HCT116 (cell line): ENCODE measurements at regions not wholly inside any gene's neighbourhood (a gene's known extent, or its start where the extent isn't known, plus 50 kb on each side); places are given as distances from the start of the nearest gene placed in this dataset.

Experiments used
- ATAC-seq: fragments of 200-7000 bp; cut with Tn5 transposase; 2 replicates; pipeline ENCODE4 v1.9.1; 2020; ENCODE audit warnings: mild to moderate bottlenecking, moderate library complexity
- BruUV-seq: library from RNA; stranded (reverse); fragments of 400-500 nt; replicated peaks from 2 replicates; lab custom pipeline; 2021; lab: Mats Ljungman, UMichigan
- CTCF ChIA-PET: fragments of 300-600 bp; sonication (Branson Sonifier 250); formaldehyde crosslinking; loops from one replicate; lab custom pipeline; 2021; ENCODE audit warnings: antibody characterized with exemption; lab: Charles Lee
- POLR2A ChIA-PET: fragments of 300-600, 350-600 bp; sonication (Branson Sonifier 250); formaldehyde crosslinking; loops from one replicate; lab custom pipeline; 2021; ENCODE audit warnings: antibody characterized with exemption; lab: Charles Lee
- RAD21 ChIA-PET, 2 experiments: fragments of 300-600 bp; sonication (Branson Sonifier 250); formaldehyde crosslinking; loops; one replicate each; lab custom pipeline; 2023; ENCODE audit warnings: low total read pairs in 2 of 2; ENCODE audit not compliant: uncharacterized antibody in 2 of 2, unreplicated experiment in 2 of 2, low non-redundant PET in 1 of 2; lab: Charles Lee
- DNase-seq: peaks from one replicate; pipeline ENCODE4 v3.0.0-alpha.2; 2010; ENCODE audit warnings: low read depth, low spot score
- H2AFZ ChIP-seq: fragments of 200-600 bp; shearing (Covaris generic), sonication (generic); 2 replicates; pipeline ENCODE4 v1.6.1; 2017; ENCODE audit warnings: low read depth, mixed run types, mixed read lengths, antibody characterized with exemption, low read length; ENCODE audit not compliant: poor library complexity, severe bottlenecking
- H3K27ac ChIP-seq: 2 replicates; pipeline ENCODE4 v1.5.1; 2012; ENCODE audit warnings: low read depth, low read length
- H3K27me3 ChIP-seq: fragments of 200-600 bp; sonication (generic); 2 replicates; pipeline ENCODE4 v1.6.1; 2016; ENCODE audit warnings: mixed run types, low read length, mixed read lengths; ENCODE audit not compliant: insufficient read depth
- H3K36me3 ChIP-seq, 2 experiments: fragments of 200-500 bp in 1 of 2; fragments of 200-600 bp in 1 of 2; sonication (Bioruptor generic) in 1 of 2; sonication (generic) in 1 of 2; 2 replicates each; pipeline versions ENCODE4 v1.5.1 to v1.6.1; 2014 to 2016; ENCODE audit warnings: low read length in 2 of 2, inconsistent platforms in 1 of 2, mixed read lengths in 1 of 2, mixed run types in 1 of 2; ENCODE audit not compliant: insufficient read depth in 2 of 2, control insufficient read depth in 1 of 2
- H3K4me1 ChIP-seq, 2 experiments: fragments of 200-600 bp in 1 of 2; sonication (generic) in 1 of 2; 2 replicates each; pipeline versions ENCODE4 v1.5.1 to v1.6.1; 2012 to 2017; ENCODE audit warnings: low read length in 2 of 2, inconsistent platforms in 1 of 2, mild to moderate bottlenecking in 1 of 2, mixed read lengths in 1 of 2, mixed run types in 1 of 2, moderate library complexity in 1 of 2; ENCODE audit not compliant: insufficient read depth in 2 of 2, control insufficient read depth in 1 of 2
- H3K4me2 ChIP-seq: fragments of 200-600 bp; sonication (generic); 2 replicates; pipeline ENCODE4 v1.6.1; 2017; ENCODE audit warnings: mixed run types, low read length, mixed read lengths
- H3K4me3 ChIP-seq, 2 experiments: fragments of 200-600 bp in 1 of 2; sonication (generic) in 1 of 2; replicated peaks in 1 of 2; 2 replicates each; pipeline ENCODE4 v1.5.1; 2011 to 2016; ENCODE audit warnings: low read length in 2 of 2, control low read depth in 1 of 2, low read depth in 1 of 2, mild to moderate bottlenecking in 1 of 2, mixed read lengths in 1 of 2, mixed run types in 1 of 2
- H3K79me2 ChIP-seq: fragments of 200-600 bp; sonication (generic); 2 replicates; pipeline ENCODE4 v1.6.1; 2017; ENCODE audit warnings: mild to moderate bottlenecking, mixed run types, low read length, moderate library complexity, mixed read lengths; ENCODE audit not compliant: insufficient read depth
- H3K9ac ChIP-seq: fragments of 200-600 bp; sonication (generic); 2 replicates; pipeline ENCODE4 v1.6.1; 2016; ENCODE audit warnings: low read length, mixed read lengths
- H3K9me2 ChIP-seq: fragments of 200-600 bp; sonication (generic), shearing (Covaris generic); 2 replicates; pipeline ENCODE4 v1.6.1; 2017; ENCODE audit warnings: mixed run types, mild to moderate bottlenecking, moderate library complexity; ENCODE audit not compliant: insufficient read depth
- H3K9me3 ChIP-seq, 2 experiments: fragments of 200-500 bp in 1 of 2; fragments of 200-600 bp in 1 of 2; sonication (Bioruptor generic) in 1 of 2; sonication (generic) in 1 of 2; 2 replicates each; pipeline ENCODE4 v1.6.1; 2014 to 2017; ENCODE audit warnings: low read length in 2 of 2, mixed read lengths in 2 of 2, inconsistent platforms in 1 of 2, low read depth in 1 of 2, mild to moderate bottlenecking in 1 of 2, mixed run types in 1 of 2, moderate library complexity in 1 of 2; ENCODE audit not compliant: control insufficient read depth in 1 of 2, insufficient read depth in 1 of 2
- H4K20me1 ChIP-seq: fragments of 200-600 bp; sonication (generic), shearing (Covaris generic); 2 replicates; pipeline ENCODE4 v1.6.1; 2017; ENCODE audit warnings: mixed run types, mild to moderate bottlenecking, moderate library complexity; ENCODE audit not compliant: insufficient read depth
- CBX3 ChIP-seq: IDR thresholded peaks from 2 replicates; pipeline ENCODE4 v1.6.1; 2012; ENCODE audit warnings: low read depth
- CEBPB ChIP-seq: IDR thresholded peaks from 2 replicates; pipeline ENCODE4 v1.6.1; 2012; ENCODE audit warnings: low read depth
- EGR1 ChIP-seq: IDR thresholded peaks from 2 replicates; pipeline ENCODE4 v1.6.1; 2012; ENCODE audit warnings: low read depth
- EZH2 ChIP-seq: fragments of 200-600 bp; sonication (generic); IDR thresholded peaks from 2 replicates; pipeline ENCODE4 v1.6.1; 2017; ENCODE audit warnings: antibody characterized with exemption, mixed run types
- EZH2phosphoT487 ChIP-seq: fragments of 200-600 bp; IDR thresholded peaks from 2 replicates; pipeline ENCODE4 v1.6.1; 2018; ENCODE audit warnings: antibody characterized with exemption, borderline replicate concordance
- POLR2A ChIP-seq: IDR thresholded peaks from 2 replicates; pipeline ENCODE4 v1.7.0; 2011; ENCODE audit warnings: borderline replicate concordance; ENCODE audit not compliant: insufficient read depth, insufficient read length; ENCODE audit errors: extremely low read depth
- SRF ChIP-seq: IDR thresholded peaks from 2 replicates; pipeline ENCODE4 v1.6.1; 2012; ENCODE audit warnings: low read depth
- ZNF274 ChIP-seq: fragments of 200-500 bp; sonication (Bioruptor generic); IDR thresholded peaks from 2 replicates; pipeline ENCODE4 v1.6.1; 2014; ENCODE audit warnings: mild to moderate bottlenecking, low read depth, low read length, inconsistent platforms
- intact Hi-C: fragments of 100-400 bp; cut with micrococcal nuclease; formaldehyde crosslinking; loops from 2 replicates; pipeline ENCODE4 v1.10.0; 2022
- TF ChIP-seq, protein P1 (sequence below): IDR thresholded peaks from 2 replicates; pipeline ENCODE4 v1.6.1; 2011; ENCODE audit warnings: mild to moderate bottlenecking, low read length, moderate library complexity; ENCODE audit not compliant: insufficient replicate concordance; ENCODE audit errors: extremely low read depth
- TF ChIP-seq, protein P2 (sequence below): IDR thresholded peaks from 2 replicates; pipeline ENCODE4 v1.6.1; 2012; ENCODE audit warnings: low read depth
- TF ChIP-seq, protein P3 (sequence below), 3 experiments: fragments of 200-600 bp in 1 of 3; sonication (generic) in 1 of 3; IDR thresholded peaks in 2 of 3; conservative IDR thresholded peaks in 1 of 3; 2 replicates each; pipeline ENCODE4 v1.5.1; 2012 to 2017; ENCODE audit warnings: low read depth in 2 of 3, low read length in 2 of 3, antibody characterized with exemption in 1 of 3, borderline replicate concordance in 1 of 3, control low read depth in 1 of 3, mild to moderate bottlenecking in 1 of 3, mixed read lengths in 1 of 3, mixed run types in 1 of 3, moderate library complexity in 1 of 3; ENCODE audit not compliant: insufficient read depth in 1 of 3
- TF ChIP-seq, protein P4 (sequence below): IDR thresholded peaks from 2 replicates; pipeline ENCODE4 v1.6.1; 2012

DNA sequence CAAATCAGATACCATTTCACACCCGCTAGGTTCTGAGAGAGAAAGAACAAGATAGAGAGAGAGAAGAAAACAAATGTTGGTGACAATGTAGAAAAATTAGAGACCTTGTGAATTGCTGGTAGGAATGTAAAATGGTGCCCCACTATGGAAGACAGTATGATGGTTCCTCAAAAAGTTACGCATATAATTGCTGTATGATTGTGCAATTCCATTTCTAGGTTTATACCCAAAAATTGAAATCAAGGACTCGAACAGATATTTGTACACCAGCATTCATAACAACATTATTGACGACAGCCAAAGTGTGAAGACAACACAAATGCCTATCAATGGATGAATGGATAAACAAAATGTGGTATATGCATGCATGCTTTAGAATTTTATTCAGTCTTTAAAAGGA is 74.5 kb upstream of the MAP3K1 start:
- Histone ChIP-seq H3K4me2 (no peak overlapping the region), H3K27me3 (no peaks in the 10 kb centered on the region), H3K36me3 (no peaks in the 10 kb centered on the region), H2AFZ (no peak overlapping the region), H4K20me1 (no peaks in the 10 kb centered on the region), H3K9me3 (no peaks in the 10 kb centered on the region), H3K79me2 (no peaks in the 10 kb centered on the region), H3K4me3 (no peak overlapping the region), H3K4me1 (no peaks in the 10 kb centered on the region), H3K27ac (no peak overlapping the region), H3K9ac (no peak overlapping the region), H3K9me2 (no peaks in the 10 kb centered on the region; the same call in 1 of the 2 replicates)
- DNase-seq (no peak), ATAC-seq (no peak)
- ChIA-PET POLR2A (no interaction called here), CTCF (no interaction called here)
- intact Hi-C loops, result no loop called here
- no TSS peak for BruUV-seq
- TF ChIP-seq CEBPB (no peak), EZH2 (no peak), EGR1 (no peak), POLR2A (no peak), ZNF274 (no peak), SRF (no peak), CBX3 (no peak), EZH2phosphoT487 (no peak)
- TF ChIP-seq, protein P1, sequence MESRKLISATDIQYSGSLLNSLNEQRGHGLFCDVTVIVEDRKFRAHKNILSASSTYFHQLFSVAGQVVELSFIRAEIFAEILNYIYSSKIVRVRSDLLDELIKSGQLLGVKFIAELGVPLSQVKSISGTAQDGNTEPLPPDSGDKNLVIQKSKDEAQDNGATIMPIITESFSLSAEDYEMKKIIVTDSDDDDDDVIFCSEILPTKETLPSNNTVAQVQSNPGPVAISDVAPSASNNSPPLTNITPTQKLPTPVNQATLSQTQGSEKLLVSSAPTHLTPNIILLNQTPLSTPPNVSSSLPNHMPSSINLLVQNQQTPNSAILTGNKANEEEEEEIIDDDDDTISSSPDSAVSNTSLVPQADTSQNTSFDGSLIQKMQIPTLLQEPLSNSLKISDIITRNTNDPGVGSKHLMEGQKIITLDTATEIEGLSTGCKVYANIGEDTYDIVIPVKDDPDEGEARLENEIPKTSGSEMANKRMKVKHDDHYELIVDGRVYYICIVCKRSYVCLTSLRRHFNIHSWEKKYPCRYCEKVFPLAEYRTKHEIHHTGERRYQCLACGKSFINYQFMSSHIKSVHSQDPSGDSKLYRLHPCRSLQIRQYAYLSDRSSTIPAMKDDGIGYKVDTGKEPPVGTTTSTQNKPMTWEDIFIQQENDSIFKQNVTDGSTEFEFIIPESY, result no peak
- TF ChIP-seq, protein P2, sequence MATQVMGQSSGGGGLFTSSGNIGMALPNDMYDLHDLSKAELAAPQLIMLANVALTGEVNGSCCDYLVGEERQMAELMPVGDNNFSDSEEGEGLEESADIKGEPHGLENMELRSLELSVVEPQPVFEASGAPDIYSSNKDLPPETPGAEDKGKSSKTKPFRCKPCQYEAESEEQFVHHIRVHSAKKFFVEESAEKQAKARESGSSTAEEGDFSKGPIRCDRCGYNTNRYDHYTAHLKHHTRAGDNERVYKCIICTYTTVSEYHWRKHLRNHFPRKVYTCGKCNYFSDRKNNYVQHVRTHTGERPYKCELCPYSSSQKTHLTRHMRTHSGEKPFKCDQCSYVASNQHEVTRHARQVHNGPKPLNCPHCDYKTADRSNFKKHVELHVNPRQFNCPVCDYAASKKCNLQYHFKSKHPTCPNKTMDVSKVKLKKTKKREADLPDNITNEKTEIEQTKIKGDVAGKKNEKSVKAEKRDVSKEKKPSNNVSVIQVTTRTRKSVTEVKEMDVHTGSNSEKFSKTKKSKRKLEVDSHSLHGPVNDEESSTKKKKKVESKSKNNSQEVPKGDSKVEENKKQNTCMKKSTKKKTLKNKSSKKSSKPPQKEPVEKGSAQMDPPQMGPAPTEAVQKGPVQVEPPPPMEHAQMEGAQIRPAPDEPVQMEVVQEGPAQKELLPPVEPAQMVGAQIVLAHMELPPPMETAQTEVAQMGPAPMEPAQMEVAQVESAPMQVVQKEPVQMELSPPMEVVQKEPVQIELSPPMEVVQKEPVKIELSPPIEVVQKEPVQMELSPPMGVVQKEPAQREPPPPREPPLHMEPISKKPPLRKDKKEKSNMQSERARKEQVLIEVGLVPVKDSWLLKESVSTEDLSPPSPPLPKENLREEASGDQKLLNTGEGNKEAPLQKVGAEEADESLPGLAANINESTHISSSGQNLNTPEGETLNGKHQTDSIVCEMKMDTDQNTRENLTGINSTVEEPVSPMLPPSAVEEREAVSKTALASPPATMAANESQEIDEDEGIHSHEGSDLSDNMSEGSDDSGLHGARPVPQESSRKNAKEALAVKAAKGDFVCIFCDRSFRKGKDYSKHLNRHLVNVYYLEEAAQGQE, result no peak
- TF ChIP-seq, protein P3, sequence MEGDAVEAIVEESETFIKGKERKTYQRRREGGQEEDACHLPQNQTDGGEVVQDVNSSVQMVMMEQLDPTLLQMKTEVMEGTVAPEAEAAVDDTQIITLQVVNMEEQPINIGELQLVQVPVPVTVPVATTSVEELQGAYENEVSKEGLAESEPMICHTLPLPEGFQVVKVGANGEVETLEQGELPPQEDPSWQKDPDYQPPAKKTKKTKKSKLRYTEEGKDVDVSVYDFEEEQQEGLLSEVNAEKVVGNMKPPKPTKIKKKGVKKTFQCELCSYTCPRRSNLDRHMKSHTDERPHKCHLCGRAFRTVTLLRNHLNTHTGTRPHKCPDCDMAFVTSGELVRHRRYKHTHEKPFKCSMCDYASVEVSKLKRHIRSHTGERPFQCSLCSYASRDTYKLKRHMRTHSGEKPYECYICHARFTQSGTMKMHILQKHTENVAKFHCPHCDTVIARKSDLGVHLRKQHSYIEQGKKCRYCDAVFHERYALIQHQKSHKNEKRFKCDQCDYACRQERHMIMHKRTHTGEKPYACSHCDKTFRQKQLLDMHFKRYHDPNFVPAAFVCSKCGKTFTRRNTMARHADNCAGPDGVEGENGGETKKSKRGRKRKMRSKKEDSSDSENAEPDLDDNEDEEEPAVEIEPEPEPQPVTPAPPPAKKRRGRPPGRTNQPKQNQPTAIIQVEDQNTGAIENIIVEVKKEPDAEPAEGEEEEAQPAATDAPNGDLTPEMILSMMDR (IDR thresholded peaks at IDR 0.05 in 2 of 3, conservative IDR thresholded peaks at IDR 0.05 in 1 of 3; ENCODE audit: borderline replicate concordance in 1 of 3, insufficient read depth in 1 of 3, low read depth in 2 of 3, low read length in 2 of 3), result no peak
- TF ChIP-seq, protein P4, sequence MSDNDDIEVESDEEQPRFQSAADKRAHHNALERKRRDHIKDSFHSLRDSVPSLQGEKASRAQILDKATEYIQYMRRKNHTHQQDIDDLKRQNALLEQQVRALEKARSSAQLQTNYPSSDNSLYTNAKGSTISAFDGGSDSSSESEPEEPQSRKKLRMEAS, result no peak
- TF ChIP-seq, all 23 proteins: peak for 0
- RAD21 ChIA-PET, result interaction anchor here in 1 of 2 experiments (0.7 kb wide), 1 partner anchor 188 kb away, joined by 3 read pairs; no protein-coding TSS in a partner anchor
